ENCODE measurements at regions not wholly inside any gene's neighbourhood (a gene's known extent, or its start where the extent isn't known, plus 50 kb on each side); places are given as distances from the start of the nearest gene placed in this dataset.

DNA sequence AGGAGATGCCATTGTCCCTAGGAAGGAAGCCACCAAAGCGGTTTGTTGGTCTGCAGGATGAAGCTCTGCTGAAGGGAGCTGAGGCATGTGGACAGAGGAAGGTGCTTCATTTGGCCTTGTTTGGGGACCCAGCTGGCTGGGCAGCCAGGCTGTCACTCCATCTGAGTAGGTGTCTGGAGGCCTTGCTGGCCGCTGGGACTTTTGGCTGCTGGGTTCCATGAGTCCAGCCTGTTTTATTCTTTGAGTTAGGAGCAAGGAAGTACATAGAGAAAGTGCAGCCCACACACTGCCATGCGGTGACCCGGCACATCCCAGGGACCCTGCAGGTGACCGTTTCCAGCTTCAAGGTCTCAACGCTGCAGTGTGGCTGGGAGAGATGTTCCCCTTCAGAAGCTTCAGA is 251.2 kb upstream of the IRX4 start:
- Mint-ChIP-seq H3K4me1 (ENCODE audit: low read depth, unreplicated experiment) (peaks cover 20% of the 10 kb centered on the region), H3K27me3 (ENCODE audit: low read depth, unreplicated experiment) (peaks cover 12% of the 10 kb centered on the region), H3K36me3 (ENCODE audit: low read depth, unreplicated experiment) (no peaks in the 10 kb centered on the region), H3K9me3 (ENCODE audit: unreplicated experiment) (no peaks in the 10 kb centered on the region), H3K27ac (ENCODE audit: unreplicated experiment) (no peak overlapping the region), H3K4me3 (ENCODE audit: unreplicated experiment) (no peak overlapping the region)
- H4K20me1 ChIP-seq (ENCODE audit: insufficient read depth, low read length) = no peaks in the 10 kb centered on the region
- H3K9me3 ChIP-seq (ENCODE audit: insufficient read depth, low read depth, low read length) = peaks cover 14% of the 10 kb centered on the region
- H3K27ac ChIP-seq (ENCODE audit: low read depth, low read length) = no peak overlapping the region
- H2AFZ ChIP-seq (ENCODE audit: low read depth, low read length) = no peak overlapping the region
- no peaks in the 10 kb centered on the region for H3K27me3 ChIP-seq (ENCODE audit: insufficient read depth, low read length)
- DNase-seq (ENCODE audit: low read depth) (no peak), FAIRE-seq (no peak)
- no peak overlapping the region for H3K4me2 ChIP-seq (ENCODE audit: low read length)
- TF ChIP-seq, protein P1, sequence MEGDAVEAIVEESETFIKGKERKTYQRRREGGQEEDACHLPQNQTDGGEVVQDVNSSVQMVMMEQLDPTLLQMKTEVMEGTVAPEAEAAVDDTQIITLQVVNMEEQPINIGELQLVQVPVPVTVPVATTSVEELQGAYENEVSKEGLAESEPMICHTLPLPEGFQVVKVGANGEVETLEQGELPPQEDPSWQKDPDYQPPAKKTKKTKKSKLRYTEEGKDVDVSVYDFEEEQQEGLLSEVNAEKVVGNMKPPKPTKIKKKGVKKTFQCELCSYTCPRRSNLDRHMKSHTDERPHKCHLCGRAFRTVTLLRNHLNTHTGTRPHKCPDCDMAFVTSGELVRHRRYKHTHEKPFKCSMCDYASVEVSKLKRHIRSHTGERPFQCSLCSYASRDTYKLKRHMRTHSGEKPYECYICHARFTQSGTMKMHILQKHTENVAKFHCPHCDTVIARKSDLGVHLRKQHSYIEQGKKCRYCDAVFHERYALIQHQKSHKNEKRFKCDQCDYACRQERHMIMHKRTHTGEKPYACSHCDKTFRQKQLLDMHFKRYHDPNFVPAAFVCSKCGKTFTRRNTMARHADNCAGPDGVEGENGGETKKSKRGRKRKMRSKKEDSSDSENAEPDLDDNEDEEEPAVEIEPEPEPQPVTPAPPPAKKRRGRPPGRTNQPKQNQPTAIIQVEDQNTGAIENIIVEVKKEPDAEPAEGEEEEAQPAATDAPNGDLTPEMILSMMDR (IDR thresholded peaks at IDR 0.05; ENCODE audit: insufficient read depth, low read depth, low read length) = no peak
- no peak for TF ChIP-seq EZH2 (IDR thresholded peaks at IDR 0.05; ENCODE audit: insufficient read depth, low read length)
- H3K9ac ChIP-seq (ENCODE audit: low read length) = no peak overlapping the region
- H3K79me2 ChIP-seq (ENCODE audit: insufficient read depth, low read length) = no peaks in the 10 kb centered on the region
- H3K36me3 ChIP-seq (ENCODE audit: insufficient read depth, low read length) = no peaks in the 10 kb centered on the region
- H3K4me1 ChIP-seq (ENCODE audit: insufficient read depth, low read length) = no peaks in the 10 kb centered on the region
- H3K4me3 ChIP-seq (ENCODE audit: insufficient read depth, low read depth, low read length) = no peak overlapping the region

DNA sequence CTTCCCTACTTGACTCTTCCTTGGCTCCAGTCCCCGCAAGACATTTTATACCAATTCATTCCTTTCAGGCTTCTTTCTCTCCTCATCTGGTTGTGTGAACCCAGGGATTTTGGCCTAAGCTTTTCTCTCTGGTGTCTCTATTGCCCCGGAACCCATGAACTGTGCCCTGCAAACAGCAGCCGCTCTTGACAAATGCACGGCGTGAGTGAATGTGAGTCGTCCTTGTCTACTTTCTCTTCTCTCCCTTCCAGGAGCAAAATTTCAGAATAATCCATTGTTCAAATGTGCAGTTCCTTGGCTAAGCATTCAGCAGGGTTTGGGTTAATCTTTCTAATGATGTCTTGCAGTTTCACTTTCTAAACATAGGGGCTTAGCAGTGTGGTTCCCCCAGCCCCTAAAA is 250.4 kb upstream of the IRX4 start:
- H3K27ac Mint-ChIP-seq (ENCODE audit: unreplicated experiment) = no peak overlapping the region

DNA sequence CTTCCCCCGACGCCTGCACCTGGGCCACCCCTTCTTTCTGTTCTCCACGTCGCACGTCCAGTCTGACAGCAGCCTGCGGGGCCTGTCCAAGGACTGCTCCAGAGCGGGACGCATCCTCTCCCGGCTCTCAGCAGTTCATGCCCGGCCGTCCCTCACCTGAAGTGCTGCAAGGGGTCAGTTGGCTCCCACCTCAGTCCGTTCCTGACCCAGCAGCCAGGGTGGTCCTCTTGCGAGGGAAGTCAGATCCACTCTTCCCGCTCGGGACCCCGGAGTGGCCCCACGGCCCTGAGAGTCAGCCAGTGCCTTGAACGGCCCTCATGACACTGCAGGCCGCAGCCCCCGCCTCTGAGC is 249.7 kb upstream of the IRX4 start:
- no peak for TF ChIP-seq EZH2 (IDR thresholded peaks at IDR 0.05; ENCODE audit: insufficient read depth, low read length)
- TF ChIP-seq, protein P1 (IDR thresholded peaks at IDR 0.05; ENCODE audit: insufficient read depth, low read depth, low read length) = no peak
- Histone ChIP-seq H4K20me1 (ENCODE audit: insufficient read depth, low read length) (no peaks in the 10 kb centered on the region), H3K36me3 (ENCODE audit: insufficient read depth, low read length) (no peaks in the 10 kb centered on the region), H2AFZ (ENCODE audit: low read depth, low read length) (no peak overlapping the region), H3K27me3 (ENCODE audit: insufficient read depth, low read length) (no peaks in the 10 kb centered on the region), H3K9me3 (ENCODE audit: insufficient read depth, low read depth, low read length) (peaks cover 14% of the 10 kb centered on the region), H3K4me1 (ENCODE audit: insufficient read depth, low read length) (no peaks in the 10 kb centered on the region), H3K4me2 (ENCODE audit: low read length) (no peak overlapping the region), H3K27ac (ENCODE audit: low read depth, low read length) (no peak overlapping the region), H3K79me2 (ENCODE audit: insufficient read depth, low read length) (no peaks in the 10 kb centered on the region), H3K9ac (ENCODE audit: low read length) (no peak overlapping the region), H3K4me3 (ENCODE audit: insufficient read depth, low read depth, low read length) (no peak overlapping the region)
- H3K4me1 Mint-ChIP-seq (ENCODE audit: low read depth, unreplicated experiment) = peaks cover 20% of the 10 kb centered on the region
- H3K4me3 Mint-ChIP-seq (ENCODE audit: unreplicated experiment) = no peak overlapping the region
- no peaks in the 10 kb centered on the region for H3K36me3 Mint-ChIP-seq (ENCODE audit: low read depth, unreplicated experiment)
- no peak overlapping the region for H3K27ac Mint-ChIP-seq (ENCODE audit: unreplicated experiment)
- FAIRE-seq = no peak
- no peak for DNase-seq (ENCODE audit: low read depth)
- H3K9me3 Mint-ChIP-seq (ENCODE audit: unreplicated experiment) = no peaks in the 10 kb centered on the region
- peaks cover 14% of the 10 kb centered on the region for H3K27me3 Mint-ChIP-seq (ENCODE audit: low read depth, unreplicated experiment)

More for the DNA sequence above, 250.4 kb upstream of the IRX4 start:
- H3K4me2 ChIP-seq (ENCODE audit: low read length) = no peak overlapping the region
- H3K36me3 ChIP-seq (ENCODE audit: insufficient read depth, low read length) = no peaks in the 10 kb centered on the region
- Mint-ChIP-seq H3K36me3 (ENCODE audit: low read depth, unreplicated experiment) (no peaks in the 10 kb centered on the region), H3K9me3 (ENCODE audit: unreplicated experiment) (no peaks in the 10 kb centered on the region), H3K4me1 (ENCODE audit: low read depth, unreplicated experiment) (peaks cover 20% of the 10 kb centered on the region), H3K27me3 (ENCODE audit: low read depth, unreplicated experiment) (peaks cover 14% of the 10 kb centered on the region), H3K4me3 (ENCODE audit: unreplicated experiment) (no peak overlapping the region)
- DNase-seq (ENCODE audit: low read depth) (no peak), FAIRE-seq (no peak)
- no peak overlapping the region for H3K27ac ChIP-seq (ENCODE audit: low read depth, low read length)
- no peak overlapping the region for H2AFZ ChIP-seq (ENCODE audit: low read depth, low read length)
- peaks cover 14% of the 10 kb centered on the region for H3K9me3 ChIP-seq (ENCODE audit: insufficient read depth, low read depth, low read length)
- no peaks in the 10 kb centered on the region for H3K4me1 ChIP-seq (ENCODE audit: insufficient read depth, low read length)
- H3K4me3 ChIP-seq (ENCODE audit: insufficient read depth, low read depth, low read length) = no peak overlapping the region
- no peaks in the 10 kb centered on the region for H4K20me1 ChIP-seq (ENCODE audit: insufficient read depth, low read length)
- no peaks in the 10 kb centered on the region for H3K79me2 ChIP-seq (ENCODE audit: insufficient read depth, low read length)
- H3K27me3 ChIP-seq (ENCODE audit: insufficient read depth, low read length) = no peaks in the 10 kb centered on the region
- H3K9ac ChIP-seq (ENCODE audit: low read length) = no peak overlapping the region
- TF ChIP-seq, protein P1 (IDR thresholded peaks at IDR 0.05; ENCODE audit: insufficient read depth, low read depth, low read length) = no peak
- TF ChIP-seq EZH2 (IDR thresholded peaks at IDR 0.05; ENCODE audit: insufficient read depth, low read length) = no peak

All from astrocyte (in vitro differentiated cells and primary cell).